SK-N-SH (cell line): ENCODE measurements at regions not wholly inside any gene's neighbourhood (a gene's known extent, or its start where the extent isn't known, plus 50 kb on each side); places are given as distances from the start of the nearest gene placed in this dataset.

Experiments used
- CTCF ChIA-PET: fragments of 300-600, 350-600 bp; formaldehyde crosslinking; extraction: SDS; loops from one replicate; lab custom pipeline; 2021; lab: Yijun Ruan, JAX
- POLR2A ChIA-PET: fragments of 350-600 bp; sonication (Branson Sonifier 250); formaldehyde crosslinking; extraction: SDS; loops from one replicate; lab custom pipeline; 2020; ENCODE audit warnings: antibody characterized with exemption, inconsistent platforms; lab: Yijun Ruan, JAX
- DNase-seq: peaks from one replicate; pipeline ENCODE4 v3.0.0; 2012
- H2AFZ ChIP-seq: fragments of 200-600 bp; sonication (generic); 2 replicates; pipeline ENCODE4 v1.8.1; 2016; ENCODE audit warnings: antibody characterized with exemption, mild to moderate bottlenecking, low read depth
- H3F3A ChIP-seq: fragments of 200-600 bp; sonication (generic); replicated peaks from 2 replicates; pipeline ENCODE3; 2016; ENCODE audit warnings: antibody characterized with exemption, mild to moderate bottlenecking; ENCODE audit not compliant: insufficient read depth
- H3K27ac ChIP-seq, 2 experiments: fragments of 200-500 bp in 1 of 2; fragments of 200-600 bp in 1 of 2; sonication (Bioruptor generic) in 1 of 2; sonication (generic), shearing (Covaris generic) in 1 of 2; 2 replicates each; pipeline versions ENCODE4 v1.5.1 to v1.6.1; 2014 to 2016; ENCODE audit warnings: low read depth in 2 of 2, inconsistent platforms in 1 of 2, low read length in 1 of 2, mild to moderate bottlenecking in 1 of 2, mixed read lengths in 1 of 2
- H3K27me3 ChIP-seq: fragments of 200-600 bp; sonication (generic), shearing (Covaris generic); 2 replicates; pipeline ENCODE4 v1.6.1; 2016; ENCODE audit warnings: mixed run types; ENCODE audit not compliant: insufficient read depth
- H3K36me3 ChIP-seq, 2 experiments: fragments of 200-500 bp in 1 of 2; fragments of 200-600 bp in 1 of 2; sonication (Bioruptor generic) in 1 of 2; sonication (generic) in 1 of 2; replicated peaks in 1 of 2; 2 replicates each; pipeline versions ENCODE3 to v1.5.1; 2014 to 2016; ENCODE audit warnings: low read length in 1 of 2, mild to moderate bottlenecking in 1 of 2; ENCODE audit not compliant: insufficient read depth in 2 of 2, control insufficient read depth in 1 of 2
- H3K4me1 ChIP-seq, 2 experiments: fragments of 200-500 bp in 1 of 2; fragments of 200-600 bp in 1 of 2; sonication (Bioruptor generic) in 1 of 2; sonication (generic), shearing (Covaris generic) in 1 of 2; 2 replicates each; pipeline versions ENCODE4 v1.5.1 to v1.6.1; 2014 to 2016; ENCODE audit warnings: low read depth in 1 of 2, low read length in 1 of 2, mixed run types in 1 of 2; ENCODE audit not compliant: insufficient read depth in 2 of 2, control insufficient read depth in 1 of 2
- H3K4me2 ChIP-seq: fragments of 200-600 bp; sonication (generic), shearing (Covaris generic); 2 replicates; pipeline ENCODE4 v1.6.1; 2017; ENCODE audit warnings: mixed run types
- H3K4me3 ChIP-seq, 2 experiments: fragments of 200-500 bp in 1 of 2; fragments of 200-600 bp in 1 of 2; sonication (Bioruptor generic) in 1 of 2; sonication (generic), shearing (Covaris generic) in 1 of 2; 2 replicates each; pipeline versions ENCODE4 v1.5.1 to v1.8.1; 2014 to 2016; ENCODE audit warnings: low read depth in 2 of 2, inconsistent platforms in 1 of 2, low read length in 1 of 2, mild to moderate bottlenecking in 1 of 2, mixed read lengths in 1 of 2, moderate library complexity in 1 of 2
- H3K79me2 ChIP-seq: fragments of 200-600 bp; sonication (generic); 2 replicates; pipeline ENCODE4 v1.8.1; 2017; ENCODE audit warnings: mild to moderate bottlenecking; ENCODE audit not compliant: insufficient read depth
- H3K9ac ChIP-seq: fragments of 200-600 bp; sonication (generic); 2 replicates; pipeline ENCODE4 v1.6.1; 2017; ENCODE audit warnings: mixed run types
- H3K9me2 ChIP-seq: fragments of 200-600 bp; sonication (generic); 2 replicates; pipeline ENCODE4 v1.6.1; 2017; ENCODE audit warnings: mixed run types
- H3K9me3 ChIP-seq: fragments of 200-600 bp; sonication (generic); 2 replicates; pipeline ENCODE4 v1.6.1; 2017; ENCODE audit warnings: mixed run types, mild to moderate bottlenecking, moderate library complexity
- H4K20me1 ChIP-seq: fragments of 200-600 bp; sonication (generic); 2 replicates; pipeline ENCODE4 v1.6.1; 2017; ENCODE audit warnings: mild to moderate bottlenecking, mixed run types; ENCODE audit not compliant: insufficient read depth
- CHD2 ChIP-seq: fragments of 150-350 bp; IDR thresholded peaks from 2 replicates; pipeline ENCODE4 v1.6.1; 2018; ENCODE audit warnings: low read length; ENCODE audit not compliant: partially characterized antibody
- FOXM1 ChIP-seq: IDR thresholded peaks from 2 replicates; pipeline ENCODE4 v1.4.0; 2012; ENCODE audit warnings: low read depth, mild to moderate bottlenecking
- GATA2 ChIP-seq: sonication (generic); formaldehyde crosslinking; IDR thresholded peaks from 2 replicates; pipeline ENCODE4 v1.5.0; 2020; ENCODE audit warnings: mild to moderate bottlenecking, missing genetic modification reagents
- JUND ChIP-seq: IDR thresholded peaks from 2 replicates; pipeline ENCODE4 v1.4.0; 2012
- MEF2A ChIP-seq: IDR thresholded peaks from 2 replicates; pipeline ENCODE4 v1.4.0; 2012; ENCODE audit warnings: low read depth, borderline replicate concordance
- RAD21 ChIP-seq: IDR thresholded peaks from 2 replicates; pipeline ENCODE4 v1.6.1; 2012; ENCODE audit warnings: mild to moderate bottlenecking, low read length
- RFX5 ChIP-seq: IDR thresholded peaks from 2 replicates; pipeline ENCODE4 v1.6.1; 2012; ENCODE audit warnings: mild to moderate bottlenecking, improper control_type of control experiment, low read length
- SMC3 ChIP-seq: IDR thresholded peaks from 2 replicates; pipeline ENCODE4 v1.6.1; 2012; ENCODE audit warnings: low read depth, low read length, improper control_type of control experiment
- YY1 ChIP-seq: IDR thresholded peaks from 2 replicates; pipeline ENCODE4 v1.4.0; 2012; ENCODE audit warnings: low read depth, mild to moderate bottlenecking
- WGBS: methylation state at CpG from one replicate; pipeline ENCODE4 v1.1.6; 2017; ENCODE audit warnings: low lambda C conversion rate; 5-methylcytosine and 5-hydroxymethylcytosine counted together
- TF ChIP-seq, protein P1 (sequence below): fragments of 150-350 bp; IDR thresholded peaks from 2 replicates; pipeline ENCODE4 v1.6.1; 2017; ENCODE audit warnings: antibody characterized with exemption, low read length, low read depth, borderline replicate concordance
- TF ChIP-seq, protein P2 (sequence below): fragments of 200-600 bp; sonication (generic); IDR thresholded peaks from 2 replicates; pipeline ENCODE4 v1.6.1; 2017; ENCODE audit warnings: antibody characterized with exemption, mild to moderate bottlenecking, moderate library complexity
- TF ChIP-seq, protein P3 (sequence below): IDR thresholded peaks from 2 replicates; pipeline ENCODE4 v1.6.1; 2012; ENCODE audit warnings: mild to moderate bottlenecking, low read depth, low read length, moderate library complexity
- TF ChIP-seq, protein P4 (sequence below): IDR thresholded peaks from 2 replicates; pipeline ENCODE4 v1.4.0; 2012; ENCODE audit warnings: low read depth, borderline replicate concordance
- TF ChIP-seq, protein P5 (sequence below): IDR thresholded peaks from 2 replicates; pipeline ENCODE4 v1.4.0; 2012; ENCODE audit warnings: low read depth, borderline replicate concordance
- TF ChIP-seq, protein P6 (sequence below): IDR thresholded peaks from 2 replicates; pipeline ENCODE4 v1.4.0; 2012; ENCODE audit warnings: low read depth
- TF ChIP-seq, protein P7 (sequence below): IDR thresholded peaks from 2 replicates; pipeline ENCODE4; 2012

DNA sequence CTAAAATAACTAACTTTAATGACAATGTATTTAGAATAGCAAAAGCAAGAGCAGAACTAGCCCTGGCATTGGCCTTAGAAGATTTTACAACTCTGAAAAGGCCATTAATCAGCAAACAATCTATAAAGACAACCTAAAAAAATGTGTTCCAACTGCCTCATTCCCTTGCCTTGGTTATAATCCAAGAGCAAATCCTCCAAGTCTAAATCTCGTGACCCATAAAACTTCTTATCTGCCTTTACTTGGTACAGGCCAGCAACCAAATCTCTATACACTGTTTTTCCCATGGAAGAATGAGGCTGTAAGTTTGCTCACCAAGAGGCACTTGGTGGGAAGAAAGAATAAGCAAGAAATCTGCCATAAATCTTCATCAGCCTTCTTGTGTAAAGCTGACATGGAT is 175.3 kb upstream of the MID1 start:
- H3K9me3 ChIP-seq: no peaks in the 10 kb centered on the region
- no peak overlapping the region for H2AFZ ChIP-seq
- H3K27me3 ChIP-seq: no peaks in the 10 kb centered on the region
- no peaks in the 10 kb centered on the region for H3K79me2 ChIP-seq
- no peaks in the 10 kb centered on the region for H4K20me1 ChIP-seq
- CTCF ChIA-PET: interaction anchor here (1.9 kb wide), 1 partner anchor 26 kb away, joined by 5 read pairs; no protein-coding TSS in a partner anchor
- H3K36me3 ChIP-seq: no peaks in the 10 kb centered on the region
- H3K4me3 ChIP-seq: no peak overlapping the region
- H3K9ac ChIP-seq: no peak overlapping the region
- DNase-seq: no peak
- TF ChIP-seq RFX5: no peak
- TF ChIP-seq, protein P1, sequence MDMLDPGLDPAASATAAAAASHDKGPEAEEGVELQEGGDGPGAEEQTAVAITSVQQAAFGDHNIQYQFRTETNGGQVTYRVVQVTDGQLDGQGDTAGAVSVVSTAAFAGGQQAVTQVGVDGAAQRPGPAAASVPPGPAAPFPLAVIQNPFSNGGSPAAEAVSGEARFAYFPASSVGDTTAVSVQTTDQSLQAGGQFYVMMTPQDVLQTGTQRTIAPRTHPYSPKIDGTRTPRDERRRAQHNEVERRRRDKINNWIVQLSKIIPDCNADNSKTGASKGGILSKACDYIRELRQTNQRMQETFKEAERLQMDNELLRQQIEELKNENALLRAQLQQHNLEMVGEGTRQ: no peak
- no peak for TF ChIP-seq FOXM1
- TF ChIP-seq, protein P2, sequence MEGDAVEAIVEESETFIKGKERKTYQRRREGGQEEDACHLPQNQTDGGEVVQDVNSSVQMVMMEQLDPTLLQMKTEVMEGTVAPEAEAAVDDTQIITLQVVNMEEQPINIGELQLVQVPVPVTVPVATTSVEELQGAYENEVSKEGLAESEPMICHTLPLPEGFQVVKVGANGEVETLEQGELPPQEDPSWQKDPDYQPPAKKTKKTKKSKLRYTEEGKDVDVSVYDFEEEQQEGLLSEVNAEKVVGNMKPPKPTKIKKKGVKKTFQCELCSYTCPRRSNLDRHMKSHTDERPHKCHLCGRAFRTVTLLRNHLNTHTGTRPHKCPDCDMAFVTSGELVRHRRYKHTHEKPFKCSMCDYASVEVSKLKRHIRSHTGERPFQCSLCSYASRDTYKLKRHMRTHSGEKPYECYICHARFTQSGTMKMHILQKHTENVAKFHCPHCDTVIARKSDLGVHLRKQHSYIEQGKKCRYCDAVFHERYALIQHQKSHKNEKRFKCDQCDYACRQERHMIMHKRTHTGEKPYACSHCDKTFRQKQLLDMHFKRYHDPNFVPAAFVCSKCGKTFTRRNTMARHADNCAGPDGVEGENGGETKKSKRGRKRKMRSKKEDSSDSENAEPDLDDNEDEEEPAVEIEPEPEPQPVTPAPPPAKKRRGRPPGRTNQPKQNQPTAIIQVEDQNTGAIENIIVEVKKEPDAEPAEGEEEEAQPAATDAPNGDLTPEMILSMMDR: no peak
- TF ChIP-seq, protein P3, sequence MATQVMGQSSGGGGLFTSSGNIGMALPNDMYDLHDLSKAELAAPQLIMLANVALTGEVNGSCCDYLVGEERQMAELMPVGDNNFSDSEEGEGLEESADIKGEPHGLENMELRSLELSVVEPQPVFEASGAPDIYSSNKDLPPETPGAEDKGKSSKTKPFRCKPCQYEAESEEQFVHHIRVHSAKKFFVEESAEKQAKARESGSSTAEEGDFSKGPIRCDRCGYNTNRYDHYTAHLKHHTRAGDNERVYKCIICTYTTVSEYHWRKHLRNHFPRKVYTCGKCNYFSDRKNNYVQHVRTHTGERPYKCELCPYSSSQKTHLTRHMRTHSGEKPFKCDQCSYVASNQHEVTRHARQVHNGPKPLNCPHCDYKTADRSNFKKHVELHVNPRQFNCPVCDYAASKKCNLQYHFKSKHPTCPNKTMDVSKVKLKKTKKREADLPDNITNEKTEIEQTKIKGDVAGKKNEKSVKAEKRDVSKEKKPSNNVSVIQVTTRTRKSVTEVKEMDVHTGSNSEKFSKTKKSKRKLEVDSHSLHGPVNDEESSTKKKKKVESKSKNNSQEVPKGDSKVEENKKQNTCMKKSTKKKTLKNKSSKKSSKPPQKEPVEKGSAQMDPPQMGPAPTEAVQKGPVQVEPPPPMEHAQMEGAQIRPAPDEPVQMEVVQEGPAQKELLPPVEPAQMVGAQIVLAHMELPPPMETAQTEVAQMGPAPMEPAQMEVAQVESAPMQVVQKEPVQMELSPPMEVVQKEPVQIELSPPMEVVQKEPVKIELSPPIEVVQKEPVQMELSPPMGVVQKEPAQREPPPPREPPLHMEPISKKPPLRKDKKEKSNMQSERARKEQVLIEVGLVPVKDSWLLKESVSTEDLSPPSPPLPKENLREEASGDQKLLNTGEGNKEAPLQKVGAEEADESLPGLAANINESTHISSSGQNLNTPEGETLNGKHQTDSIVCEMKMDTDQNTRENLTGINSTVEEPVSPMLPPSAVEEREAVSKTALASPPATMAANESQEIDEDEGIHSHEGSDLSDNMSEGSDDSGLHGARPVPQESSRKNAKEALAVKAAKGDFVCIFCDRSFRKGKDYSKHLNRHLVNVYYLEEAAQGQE: no peak
- no peak for TF ChIP-seq MEF2A
- no peak for TF ChIP-seq RAD21
- TF ChIP-seq CHD2: no peak
- TF ChIP-seq, protein P4, sequence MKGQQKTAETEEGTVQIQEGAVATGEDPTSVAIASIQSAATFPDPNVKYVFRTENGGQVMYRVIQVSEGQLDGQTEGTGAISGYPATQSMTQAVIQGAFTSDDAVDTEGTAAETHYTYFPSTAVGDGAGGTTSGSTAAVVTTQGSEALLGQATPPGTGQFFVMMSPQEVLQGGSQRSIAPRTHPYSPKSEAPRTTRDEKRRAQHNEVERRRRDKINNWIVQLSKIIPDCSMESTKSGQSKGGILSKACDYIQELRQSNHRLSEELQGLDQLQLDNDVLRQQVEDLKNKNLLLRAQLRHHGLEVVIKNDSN: no peak
- TF ChIP-seq, protein P5, sequence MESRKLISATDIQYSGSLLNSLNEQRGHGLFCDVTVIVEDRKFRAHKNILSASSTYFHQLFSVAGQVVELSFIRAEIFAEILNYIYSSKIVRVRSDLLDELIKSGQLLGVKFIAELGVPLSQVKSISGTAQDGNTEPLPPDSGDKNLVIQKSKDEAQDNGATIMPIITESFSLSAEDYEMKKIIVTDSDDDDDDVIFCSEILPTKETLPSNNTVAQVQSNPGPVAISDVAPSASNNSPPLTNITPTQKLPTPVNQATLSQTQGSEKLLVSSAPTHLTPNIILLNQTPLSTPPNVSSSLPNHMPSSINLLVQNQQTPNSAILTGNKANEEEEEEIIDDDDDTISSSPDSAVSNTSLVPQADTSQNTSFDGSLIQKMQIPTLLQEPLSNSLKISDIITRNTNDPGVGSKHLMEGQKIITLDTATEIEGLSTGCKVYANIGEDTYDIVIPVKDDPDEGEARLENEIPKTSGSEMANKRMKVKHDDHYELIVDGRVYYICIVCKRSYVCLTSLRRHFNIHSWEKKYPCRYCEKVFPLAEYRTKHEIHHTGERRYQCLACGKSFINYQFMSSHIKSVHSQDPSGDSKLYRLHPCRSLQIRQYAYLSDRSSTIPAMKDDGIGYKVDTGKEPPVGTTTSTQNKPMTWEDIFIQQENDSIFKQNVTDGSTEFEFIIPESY: no peak
- TF ChIP-seq SMC3: no peak
- no peak for TF ChIP-seq GATA2 (CRISPR knock-in tag)
- TF ChIP-seq, protein P6, sequence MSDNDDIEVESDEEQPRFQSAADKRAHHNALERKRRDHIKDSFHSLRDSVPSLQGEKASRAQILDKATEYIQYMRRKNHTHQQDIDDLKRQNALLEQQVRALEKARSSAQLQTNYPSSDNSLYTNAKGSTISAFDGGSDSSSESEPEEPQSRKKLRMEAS: no peak
- no peak for TF ChIP-seq YY1
- TF ChIP-seq, protein P7, sequence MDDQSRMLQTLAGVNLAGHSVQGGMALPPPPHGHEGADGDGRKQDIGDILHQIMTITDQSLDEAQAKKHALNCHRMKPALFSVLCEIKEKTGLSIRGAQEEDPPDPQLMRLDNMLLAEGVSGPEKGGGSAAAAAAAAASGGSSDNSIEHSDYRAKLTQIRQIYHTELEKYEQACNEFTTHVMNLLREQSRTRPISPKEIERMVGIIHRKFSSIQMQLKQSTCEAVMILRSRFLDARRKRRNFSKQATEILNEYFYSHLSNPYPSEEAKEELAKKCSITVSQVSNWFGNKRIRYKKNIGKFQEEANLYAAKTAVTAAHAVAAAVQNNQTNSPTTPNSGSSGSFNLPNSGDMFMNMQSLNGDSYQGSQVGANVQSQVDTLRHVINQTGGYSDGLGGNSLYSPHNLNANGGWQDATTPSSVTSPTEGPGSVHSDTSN: no peak
- TF ChIP-seq JUND: no peak
- WGBS: 50% methylated on average over 1 of the region's 1 CpG
- no peak overlapping the region for H3K27ac ChIP-seq
- POLR2A ChIA-PET: no interaction called here
- peaks cover 0 to 6% of the 10 kb centered on the region in 2 experiments; a peak in 1 of 4 replicates for H3K4me1 ChIP-seq
- H3K4me2 ChIP-seq: no peak overlapping the region
- H3F3A ChIP-seq: no peaks in the 10 kb centered on the region
- H3K9me2 ChIP-seq: no peaks in the 10 kb centered on the region
